Body of pancreas (tissue), 4 donors: ENCODE measurements at regions not wholly inside any gene's neighbourhood (a gene's known extent, or its start where the extent isn't known, plus 50 kb on each side); places are given as distances from the start of the nearest gene placed in this dataset.
"Not testable (repeated sequence)": the region's sequence is repeated elsewhere in the genome, so short reads cannot be mapped to it uniquely, and the experiment has no call there.

Experiments used
- ATAC-seq: fragments of 150-250 bp; one replicate; pipeline ENCODE4 v1.9.1; 2016
- DNase-seq, 4 donors: peaks; one replicate each; pipeline ENCODE4 v3.0.0-alpha.2; 2019
- H3K27ac ChIP-seq, 4 donors: fragments of 200-600 bp; sonication (generic); 1 replicate in 3 of 4; 2 replicates in 1 of 4; pipeline versions ENCODE4 v1.5.1 to v1.6.1; 2016 to 2019; ENCODE audit warnings: mild to moderate bottlenecking in 1 of 4, mixed read lengths in 1 of 4, moderate library complexity in 1 of 4
- H3K27me3 ChIP-seq, 2 donors: fragments of 200-600 bp; sonication (generic); one replicate each; pipeline ENCODE4 v1.6.0; 2016; ENCODE audit warnings: mild to moderate bottlenecking in 1 of 2
- H3K36me3 ChIP-seq, 2 donors: fragments of 200-600 bp; sonication (generic); replicated peaks in 1 of 2; 2 replicates each; pipeline ENCODE4 v1.5.1; 2016; ENCODE audit warnings: low read depth in 2 of 2; ENCODE audit not compliant: insufficient read depth in 1 of 2
- H3K4me1 ChIP-seq: fragments of 200-600 bp; sonication (generic); one replicate; pipeline ENCODE4 v1.6.0; 2016
- H3K4me3 ChIP-seq, 2 donors: fragments of 200-600 bp; sonication (generic); 1 replicate in 1 of 2; 2 replicates in 1 of 2; pipeline ENCODE4 v1.5.1; 2016 to 2019
- H3K9me3 ChIP-seq, 3 donors: fragments of 200-600 bp; sonication (generic); 1 replicate in 2 of 3; 2 replicates in 1 of 3; pipeline ENCODE4 v1.5.1; 2016
- POLR2A ChIP-seq, 3 donors: fragments of 450-650 bp; IDR thresholded peaks; one replicate each; pipeline ENCODE4 v1.6.1; 2016; ENCODE audit warnings: antibody characterized with exemption in 3 of 3, mild to moderate bottlenecking in 2 of 3
- WGBS, 2 donors: methylation state at CpG; one replicate each; pipeline ENCODE4 v1.1.5; 2017; 5-methylcytosine and 5-hydroxymethylcytosine counted together
- intact Hi-C: fragments of 100-400 bp; cut with DNase I; formaldehyde crosslinking; loops from one replicate; pipeline ENCODE4 v1.15.1; 2023
- TF ChIP-seq, protein P1 (sequence below), 7 experiments: fragments of 450-650 bp in 4 of 7; fragments of 200-600 bp in 3 of 7; sonication (generic) in 3 of 7; IDR thresholded peaks; one replicate each; pipeline ENCODE4 v1.5.1; 2016 to 2019; ENCODE audit warnings: antibody characterized with exemption in 7 of 7

GRCh38 chr1:178580876-178581275 lies 68.0 kb downstream of the TEX35 start:
- TF ChIP-seq POLR2A (IDR thresholded peaks at IDR 0.05), result no peak
- TF ChIP-seq, protein P1, sequence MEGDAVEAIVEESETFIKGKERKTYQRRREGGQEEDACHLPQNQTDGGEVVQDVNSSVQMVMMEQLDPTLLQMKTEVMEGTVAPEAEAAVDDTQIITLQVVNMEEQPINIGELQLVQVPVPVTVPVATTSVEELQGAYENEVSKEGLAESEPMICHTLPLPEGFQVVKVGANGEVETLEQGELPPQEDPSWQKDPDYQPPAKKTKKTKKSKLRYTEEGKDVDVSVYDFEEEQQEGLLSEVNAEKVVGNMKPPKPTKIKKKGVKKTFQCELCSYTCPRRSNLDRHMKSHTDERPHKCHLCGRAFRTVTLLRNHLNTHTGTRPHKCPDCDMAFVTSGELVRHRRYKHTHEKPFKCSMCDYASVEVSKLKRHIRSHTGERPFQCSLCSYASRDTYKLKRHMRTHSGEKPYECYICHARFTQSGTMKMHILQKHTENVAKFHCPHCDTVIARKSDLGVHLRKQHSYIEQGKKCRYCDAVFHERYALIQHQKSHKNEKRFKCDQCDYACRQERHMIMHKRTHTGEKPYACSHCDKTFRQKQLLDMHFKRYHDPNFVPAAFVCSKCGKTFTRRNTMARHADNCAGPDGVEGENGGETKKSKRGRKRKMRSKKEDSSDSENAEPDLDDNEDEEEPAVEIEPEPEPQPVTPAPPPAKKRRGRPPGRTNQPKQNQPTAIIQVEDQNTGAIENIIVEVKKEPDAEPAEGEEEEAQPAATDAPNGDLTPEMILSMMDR (IDR thresholded peaks at IDR 0.05), result no peak
- Histone ChIP-seq H3K4me3 (no peak overlapping the region), H3K9me3 (no peaks in the 10 kb centered on the region), H3K27me3 (no peaks in the 10 kb centered on the region), H3K36me3 (no peaks in the 10 kb centered on the region), H3K27ac (no peak overlapping the region), H3K4me1 (no peaks in the 10 kb centered on the region)
- intact Hi-C loops, result no loop called here
- ATAC-seq (no peak), DNase-seq (no peak)
- WGBS, 2 donors, result 79 to 83% methylated on average over 5 of the region's 5 CpGs

GRCh38 chr1:178581351-178582303 lies 68.7 kb downstream of the TEX35 start:
- Histone ChIP-seq H3K36me3 (no peaks in the 10 kb centered on the region), H3K27me3 (no peaks in the 10 kb centered on the region), H3K4me3 (no peak overlapping the region), H3K4me1 (no peaks in the 10 kb centered on the region), H3K9me3 (no peaks in the 10 kb centered on the region), H3K27ac (no peak overlapping the region)
- 58 to 62% methylated on average over 11 to 12 of the region's 12 CpGs for WGBS, 2 donors
- TF ChIP-seq, protein P1 (IDR thresholded peaks at IDR 0.05), result no peak
- no peak for TF ChIP-seq POLR2A (IDR thresholded peaks at IDR 0.05)
- DNase-seq (no peak), ATAC-seq (no peak)
- intact Hi-C loops, result no loop called here

- H3K27me3 ChIP-seq, result no peaks in the 10 kb centered on the region
- H3K36me3 ChIP-seq, result no peaks in the 10 kb centered on the region
- intact Hi-C loops, result no loop called here
- no peaks in the 10 kb centered on the region for H3K4me1 ChIP-seq
- no peak overlapping the region for H3K4me3 ChIP-seq
- no peak for TF ChIP-seq POLR2A (IDR thresholded peaks at IDR 0.05)
- TF ChIP-seq, protein P1 (IDR thresholded peaks at IDR 0.05), result no peak
- DNase-seq (no peak), ATAC-seq (no peak)
- 72 to 87% methylated on average over 5 of the region's 5 CpGs for WGBS, 2 donors
- H3K9me3 ChIP-seq, result no peaks in the 10 kb centered on the region
- H3K27ac ChIP-seq, result no peak overlapping the region
These were observed 74.2 kb downstream of the TEX35 start for GRCh38 chr1:178587096-178587495.

DNA sequence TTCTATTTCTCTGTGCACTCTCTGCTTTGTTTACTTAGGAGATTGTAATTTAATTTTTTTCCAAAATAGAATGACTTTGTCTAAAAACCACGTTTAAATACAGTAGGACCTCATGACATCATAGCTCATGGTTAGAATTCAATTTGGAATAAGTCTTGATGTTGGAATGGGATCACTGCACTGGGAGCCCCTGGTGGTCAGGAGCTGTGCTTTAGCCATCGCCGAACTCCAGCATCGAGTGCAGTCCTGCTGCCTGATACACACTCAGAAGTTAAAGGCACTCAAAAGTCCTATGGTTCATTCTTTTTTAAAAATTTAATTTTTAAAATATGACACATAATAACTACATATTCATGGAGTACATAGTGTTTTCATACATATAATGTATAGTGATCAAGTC lies 75.1 kb downstream of the TEX35 start:
- intact Hi-C loops, result no loop called here
- Histone ChIP-seq H3K4me1 (no peaks in the 10 kb centered on the region), H3K9me3 (no peaks in the 10 kb centered on the region), H3K27ac (no peak overlapping the region), H3K27me3 (no peaks in the 10 kb centered on the region), H3K36me3 (no peaks in the 10 kb centered on the region), H3K4me3 (no peak overlapping the region)
- TF ChIP-seq POLR2A (IDR thresholded peaks at IDR 0.05), result no peak
- TF ChIP-seq, protein P1 (IDR thresholded peaks at IDR 0.05), result no peak
- ATAC-seq, result no peak
- no peak for DNase-seq
- WGBS, 2 donors, result 60 to 68% methylated on average over 4 of the region's 4 CpGs

DNA sequence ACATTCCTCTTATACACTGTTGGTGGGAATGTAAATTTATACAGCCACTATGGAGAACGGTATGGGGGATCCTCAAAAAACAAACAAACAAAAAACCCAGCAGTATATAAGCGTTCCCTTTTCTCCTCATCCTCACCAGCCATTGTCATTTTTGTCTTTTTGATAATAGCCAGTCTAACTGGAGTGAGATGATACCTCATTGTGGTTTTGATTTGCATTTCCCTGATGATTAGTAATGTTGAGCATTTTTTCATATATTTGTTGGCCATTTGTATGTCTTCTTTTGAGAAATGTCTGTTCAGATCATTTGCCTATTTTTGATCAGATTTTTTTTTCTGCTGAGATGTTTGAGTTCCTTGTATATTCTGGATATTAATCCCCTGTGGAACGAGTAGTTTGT lies 76.1 kb downstream of the TEX35 start:
- H3K4me1 ChIP-seq, H3K9me3 ChIP-seq, H3K4me3 ChIP-seq, ATAC-seq, DNase-seq, H3K27me3 ChIP-seq, intact Hi-C loops, H3K36me3 ChIP-seq, H3K27ac ChIP-seq: not testable (repeated sequence)
- 51 to 67% methylated on average over 3 of the region's 3 CpGs for WGBS, 2 donors

DNA sequence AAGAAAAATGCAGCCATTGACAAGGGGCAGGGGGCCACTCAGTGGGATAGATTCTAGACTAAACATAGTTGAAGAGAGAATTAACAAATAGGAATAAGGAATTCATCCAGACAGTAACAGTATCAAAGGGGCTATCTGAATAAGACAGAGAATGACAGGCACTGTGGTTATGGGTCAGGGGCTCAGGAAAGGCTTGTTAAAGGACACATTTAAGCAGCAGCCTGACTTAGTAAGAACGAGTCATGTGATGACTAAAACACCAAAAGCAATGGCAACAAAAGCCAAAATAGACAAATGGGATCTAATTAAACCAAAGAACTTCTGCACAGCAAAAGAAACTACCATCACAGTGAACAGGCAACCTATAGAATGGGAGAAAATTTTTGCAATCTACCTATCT lies 78.9 kb downstream of the TEX35 start:
- H3K4me3 ChIP-seq, H3K4me1 ChIP-seq, H3K9me3 ChIP-seq, H3K27me3 ChIP-seq, H3K36me3 ChIP-seq, intact Hi-C loops, H3K27ac ChIP-seq, ATAC-seq, DNase-seq: not testable (repeated sequence)
- WGBS, 2 donors, result 57 to 68% methylated on average over 1 of the region's 1 CpG
